Heart left ventricle (tissue), 13 donors: ENCODE measurements at regions not wholly inside any gene's neighbourhood (a gene's known extent, or its start where the extent isn't known, plus 50 kb on each side); places are given as distances from the start of the nearest gene placed in this dataset.

ENCODE experiments used
- CTCF ChIP-seq, 12 donors: fragments of 200-600 bp; sonication (generic) in 4 of 12; IDR thresholded peaks; one replicate each; pipeline versions ENCODE4 v1.5.0 to v1.8.0; 2018 to 2022; ENCODE audit warnings: antibody characterized with exemption in 12 of 12, mild to moderate bottlenecking in 5 of 12
- POLR2A ChIP-seq, 2 donors: fragments of 450-650 bp; IDR thresholded peaks; one replicate each; pipeline ENCODE4 v1.6.1; 2017; ENCODE audit warnings: antibody characterized with exemption in 2 of 2, mild to moderate bottlenecking in 2 of 2, moderate library complexity in 2 of 2
- donor health status: ischemic (EF 13 %, LVEDD 7.1; RV severe dilation, severe dysfunction).
- donor health status: DM: no; HTN: yes; CAD: no.
- donor health status: DM: no; HTN: no; CAD: no.
- donor health status: ischemic (EF 25% LVEDD 6.9; RV normal size, moderate dysfunction).
- donor health status: ischemic (EF 25% LVEDD 5.7; RV mildly dilated, moderate dysfunction).
- donor health status: ischemic (EF 35%, LVEDD 5.7; RV mildly dilated, moderate dysfunction).
- donor health status: nonischemic (EF 11% LVEDD 7.7; RV severe dilation, severe dysfunction).
- donor health status: DM: yes; HTN: yes; CAD: no.
- donor health status: PGD.
- donor health status: ischemic (EF 29% LVEDD 5.4; RV normal size, mild dysfunction).
- donor health status: nonischemic (EF 23%, LVEDD 6.1; RV moderate dilation, normal function).

GRCh38 chr4:132592850-132593249 lies 556.2 kb upstream of the PCDH10 start:
- TF ChIP-seq CTCF (IDR thresholded peaks at IDR 0.05) (no peak), POLR2A (IDR thresholded peaks at IDR 0.05) (no peak)
